ENCODE measurements at regions not wholly inside any gene's neighbourhood (a gene's known extent, or its start where the extent isn't known, plus 50 kb on each side); places are given as distances from the start of the nearest gene placed in this dataset.

DNA sequence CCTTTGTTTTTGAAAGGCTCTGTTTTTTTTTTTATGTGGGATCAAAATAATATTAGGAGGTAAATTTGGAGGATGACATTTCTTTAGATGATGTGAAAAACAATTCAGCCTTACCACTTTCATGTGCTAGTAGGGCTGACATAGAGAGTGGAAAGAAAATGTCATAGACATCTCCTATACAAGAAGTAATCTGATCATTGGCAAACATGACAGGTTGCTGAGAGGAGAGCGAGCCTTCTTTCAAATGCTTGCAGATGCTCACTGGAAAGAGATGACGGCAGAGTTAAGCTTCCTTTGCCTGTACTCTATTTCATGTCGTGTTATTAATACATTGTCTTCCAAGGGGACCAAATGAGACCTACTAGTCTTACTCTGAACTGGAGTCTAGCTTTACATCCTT is 160.1 kb upstream of the DAP start:
- H3K9me3 Mint-ChIP-seq: no peaks in the 10 kb centered on the region; a peak in 1 of 5 replicates
- Histone ChIP-seq H3K4ac (ENCODE audit: low read depth, low read length) (no peak overlapping the region), H3K23me2 (ENCODE audit: insufficient read length, low read depth, low read length, poor library complexity, severe bottlenecking) (no peaks in the 10 kb centered on the region), H3K18ac (ENCODE audit: insufficient read length, low read depth, low read length) (no peak overlapping the region), H2BK15ac (ENCODE audit: low read depth, low read length) (no peak overlapping the region), H3T11ph (ENCODE audit: low read length) (no peak overlapping the region), H2AK5ac (ENCODE audit: insufficient read length, low read length) (no peak overlapping the region), H2BK20ac (ENCODE audit: low read depth, low read length, poor library complexity, severe bottlenecking) (no peak overlapping the region), H3K4me1 (ENCODE audit: insufficient read depth, low read length) (no peaks in the 10 kb centered on the region), H4K20me1 (ENCODE audit: control insufficient read depth, insufficient read depth, insufficient read length) (no peaks in the 10 kb centered on the region), H2BK12ac (ENCODE audit: insufficient read length, low read depth, low read length) (no peak overlapping the region), H3K56ac (ENCODE audit: insufficient read length, low read depth, low read length) (no peak overlapping the region), H2BK5ac (ENCODE audit: insufficient read length, low read length) (no peak overlapping the region), H4K5ac (ENCODE audit: insufficient read length, low read depth, low read length) (no peak overlapping the region), H2BK120ac (ENCODE audit: low read depth, low read length, poor library complexity, severe bottlenecking) (no peak overlapping the region), H4K8ac (replicated peaks; ENCODE audit: insufficient read length, low read depth, low read length) (no peak overlapping the region), H3K23ac (ENCODE audit: insufficient read length, low read depth, low read length) (no peak overlapping the region), H3K14ac (ENCODE audit: insufficient read depth, low read length) (no peak overlapping the region), H3K27me3 (ENCODE audit: insufficient read depth, low read length) (no peaks in the 10 kb centered on the region), H3K4me2 (ENCODE audit: insufficient read depth, insufficient read length, low read length) (no peak overlapping the region), H3K79me2 (ENCODE audit: insufficient read depth, low read length) (no peaks in the 10 kb centered on the region), H3K9ac (ENCODE audit: extremely low read depth, insufficient read length, low read length) (no peak overlapping the region), H3K27ac (ENCODE audit: insufficient read length, low read depth, low read length) (no peak overlapping the region), H2AFZ (ENCODE audit: low read length) (no peak overlapping the region), H3K79me1 (ENCODE audit: insufficient read depth, low read depth, low read length, poor library complexity, severe bottlenecking) (no peaks in the 10 kb centered on the region), H4K91ac (ENCODE audit: insufficient read length, low read depth, low read length) (no peak overlapping the region), H3K9me3 (ENCODE audit: control insufficient read depth, low read depth, low read length) (no peaks in the 10 kb centered on the region)
- no CpG with 5 or more reads among the region's 3 CpGs for WGBS (ENCODE audit: extremely low coverage, insufficient read length, low lambda C conversion rate)
- H3K4me3 Mint-ChIP-seq: no peak overlapping the region
- no peak overlapping the region for H3K27ac Mint-ChIP-seq
- DNase-seq: no peak
- no peaks in the 10 kb centered on the region for H3K27me3 Mint-ChIP-seq (ENCODE audit: low read depth)
- TF ChIP-seq, protein P1, sequence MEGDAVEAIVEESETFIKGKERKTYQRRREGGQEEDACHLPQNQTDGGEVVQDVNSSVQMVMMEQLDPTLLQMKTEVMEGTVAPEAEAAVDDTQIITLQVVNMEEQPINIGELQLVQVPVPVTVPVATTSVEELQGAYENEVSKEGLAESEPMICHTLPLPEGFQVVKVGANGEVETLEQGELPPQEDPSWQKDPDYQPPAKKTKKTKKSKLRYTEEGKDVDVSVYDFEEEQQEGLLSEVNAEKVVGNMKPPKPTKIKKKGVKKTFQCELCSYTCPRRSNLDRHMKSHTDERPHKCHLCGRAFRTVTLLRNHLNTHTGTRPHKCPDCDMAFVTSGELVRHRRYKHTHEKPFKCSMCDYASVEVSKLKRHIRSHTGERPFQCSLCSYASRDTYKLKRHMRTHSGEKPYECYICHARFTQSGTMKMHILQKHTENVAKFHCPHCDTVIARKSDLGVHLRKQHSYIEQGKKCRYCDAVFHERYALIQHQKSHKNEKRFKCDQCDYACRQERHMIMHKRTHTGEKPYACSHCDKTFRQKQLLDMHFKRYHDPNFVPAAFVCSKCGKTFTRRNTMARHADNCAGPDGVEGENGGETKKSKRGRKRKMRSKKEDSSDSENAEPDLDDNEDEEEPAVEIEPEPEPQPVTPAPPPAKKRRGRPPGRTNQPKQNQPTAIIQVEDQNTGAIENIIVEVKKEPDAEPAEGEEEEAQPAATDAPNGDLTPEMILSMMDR (conservative IDR thresholded peaks at IDR 0.05): no peak
- H3K4me1 Mint-ChIP-seq: 0 out of 4 replicates have a peak, but pooled peaks cover 0 to 2% of the 10 kb centered on the region in 2 experiments
- H3K36me3 Mint-ChIP-seq (ENCODE audit: insufficient read depth in 1 of 3, low read depth in 3 of 3): peaks cover 0 to 2% (median 0%) of the 10 kb centered on the region in 3 experiments; a peak in 1 of 7 replicates
